Astrocyte (in vitro differentiated cells and primary cell): ENCODE measurements at regions not wholly inside any gene's neighbourhood (a gene's known extent, or its start where the extent isn't known, plus 50 kb on each side); places are given as distances from the start of the nearest gene placed in this dataset.

Source experiments
- DNase-seq: peaks from one replicate; pipeline ENCODE4 v3.0.0-alpha.2; 2010; ENCODE audit warnings: low read depth
- FAIRE-seq: peaks from 2 replicates; lab custom pipeline; 2011; peaks lifted over from hg19 to GRCh38; lab: Jason Lieb, UNC
- H2AFZ ChIP-seq: 2 replicates; pipeline ENCODE4 v1.6.0; 2012; ENCODE audit warnings: low read depth, low read length, inconsistent platforms
- H3K27ac ChIP-seq: 2 replicates; pipeline ENCODE4 v1.5.1; 2011; ENCODE audit warnings: low read depth, low read length, inconsistent platforms
- H3K27me3 ChIP-seq: 2 replicates; pipeline ENCODE4 v1.6.0; 2011; ENCODE audit warnings: low read length, inconsistent platforms; ENCODE audit not compliant: insufficient read depth
- H3K36me3 ChIP-seq: 2 replicates; pipeline ENCODE4 v1.5.1; 2011; ENCODE audit warnings: low read length, inconsistent platforms; ENCODE audit not compliant: insufficient read depth
- H3K4me1 ChIP-seq: 2 replicates; pipeline ENCODE4 v1.5.1; 2011; ENCODE audit warnings: low read length, inconsistent platforms; ENCODE audit not compliant: insufficient read depth
- H3K4me2 ChIP-seq: 2 replicates; pipeline ENCODE4 v1.6.0; 2012; ENCODE audit warnings: low read length, inconsistent platforms
- H3K4me3 ChIP-seq: 2 replicates; pipeline ENCODE4 v1.5.1; 2011; ENCODE audit warnings: low read depth, mild to moderate bottlenecking, low read length, inconsistent platforms; ENCODE audit not compliant: insufficient read depth
- H3K79me2 ChIP-seq: 2 replicates; pipeline ENCODE4 v1.6.0; 2012; ENCODE audit warnings: mild to moderate bottlenecking, low read length, inconsistent platforms; ENCODE audit not compliant: insufficient read depth
- H3K9ac ChIP-seq: 2 replicates; pipeline ENCODE4 v1.6.0; 2012; ENCODE audit warnings: mild to moderate bottlenecking, low read length, inconsistent platforms
- H3K9me3 ChIP-seq: 2 replicates; pipeline ENCODE4 v1.5.1; 2012; ENCODE audit warnings: low read depth, mild to moderate bottlenecking, low read length, inconsistent platforms; ENCODE audit not compliant: insufficient read depth
- H4K20me1 ChIP-seq: 2 replicates; pipeline ENCODE4 v1.6.0; 2012; ENCODE audit warnings: low read length, inconsistent platforms; ENCODE audit not compliant: insufficient read depth
- H3K27ac Mint-ChIP-seq: one replicate; pipeline ENCODE4 v1.8.0; 2021; ENCODE audit warnings: mild to moderate bottlenecking, mixed read lengths; ENCODE audit not compliant: unreplicated experiment
- H3K27me3 Mint-ChIP-seq: one replicate; pipeline ENCODE4 v1.8.0; 2021; ENCODE audit warnings: low read depth, mixed read lengths; ENCODE audit not compliant: unreplicated experiment
- H3K36me3 Mint-ChIP-seq: one replicate; pipeline ENCODE4 v1.8.0; 2021; ENCODE audit warnings: low read depth, mixed read lengths; ENCODE audit not compliant: unreplicated experiment
- H3K4me1 Mint-ChIP-seq: one replicate; pipeline ENCODE4 v1.8.0; 2021; ENCODE audit warnings: low read depth, mixed read lengths; ENCODE audit not compliant: unreplicated experiment
- H3K4me3 Mint-ChIP-seq: one replicate; pipeline ENCODE4 v1.8.0; 2021; ENCODE audit warnings: mild to moderate bottlenecking, moderate library complexity, mixed read lengths; ENCODE audit not compliant: unreplicated experiment
- H3K9me3 Mint-ChIP-seq: one replicate; pipeline ENCODE4 v1.8.0; 2021; ENCODE audit warnings: mild to moderate bottlenecking, mixed read lengths; ENCODE audit not compliant: unreplicated experiment
- EZH2 ChIP-seq: IDR thresholded peaks from 2 replicates; pipeline ENCODE4 v1.6.1; 2012; ENCODE audit warnings: mild to moderate bottlenecking, low read length, inconsistent platforms; ENCODE audit not compliant: insufficient read depth
- TF ChIP-seq, protein P1 (sequence below): IDR thresholded peaks from 2 replicates; pipeline ENCODE4 v1.5.1; 2011; ENCODE audit warnings: low read depth, mild to moderate bottlenecking, inconsistent platforms, low read length, moderate library complexity; ENCODE audit not compliant: insufficient read depth

DNA sequence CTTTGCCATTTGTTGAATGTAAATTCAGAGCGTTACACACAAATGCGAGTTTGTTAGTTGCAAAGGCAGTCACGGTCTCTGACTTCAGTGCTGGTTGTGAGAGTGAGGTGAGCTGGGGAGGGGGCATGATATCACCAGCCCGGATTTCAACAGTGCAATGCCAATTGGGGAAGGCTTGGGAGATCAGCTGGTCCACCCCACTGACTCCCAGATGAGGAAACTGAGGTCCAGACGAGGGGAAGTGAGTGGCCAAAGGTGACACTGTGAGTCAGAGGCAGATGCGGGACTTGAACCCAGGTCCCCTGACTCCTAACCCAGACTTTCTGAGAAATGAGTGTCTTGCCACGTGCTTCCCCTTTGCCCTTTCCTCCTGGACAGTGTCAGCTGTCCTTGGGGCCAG lies 62.1 kb downstream of the CEBPB start:
- peak overlapping the region; percentile 69 for H3K4me2 ChIP-seq
- H3K27ac Mint-ChIP-seq: no peak overlapping the region
- no peak overlapping the region for H2AFZ ChIP-seq
- H3K36me3 Mint-ChIP-seq: no peaks in the 10 kb centered on the region
- TF ChIP-seq EZH2: no peak
- TF ChIP-seq, protein P1, sequence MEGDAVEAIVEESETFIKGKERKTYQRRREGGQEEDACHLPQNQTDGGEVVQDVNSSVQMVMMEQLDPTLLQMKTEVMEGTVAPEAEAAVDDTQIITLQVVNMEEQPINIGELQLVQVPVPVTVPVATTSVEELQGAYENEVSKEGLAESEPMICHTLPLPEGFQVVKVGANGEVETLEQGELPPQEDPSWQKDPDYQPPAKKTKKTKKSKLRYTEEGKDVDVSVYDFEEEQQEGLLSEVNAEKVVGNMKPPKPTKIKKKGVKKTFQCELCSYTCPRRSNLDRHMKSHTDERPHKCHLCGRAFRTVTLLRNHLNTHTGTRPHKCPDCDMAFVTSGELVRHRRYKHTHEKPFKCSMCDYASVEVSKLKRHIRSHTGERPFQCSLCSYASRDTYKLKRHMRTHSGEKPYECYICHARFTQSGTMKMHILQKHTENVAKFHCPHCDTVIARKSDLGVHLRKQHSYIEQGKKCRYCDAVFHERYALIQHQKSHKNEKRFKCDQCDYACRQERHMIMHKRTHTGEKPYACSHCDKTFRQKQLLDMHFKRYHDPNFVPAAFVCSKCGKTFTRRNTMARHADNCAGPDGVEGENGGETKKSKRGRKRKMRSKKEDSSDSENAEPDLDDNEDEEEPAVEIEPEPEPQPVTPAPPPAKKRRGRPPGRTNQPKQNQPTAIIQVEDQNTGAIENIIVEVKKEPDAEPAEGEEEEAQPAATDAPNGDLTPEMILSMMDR: no peak
- no peak overlapping the region for H3K4me3 ChIP-seq
- no peak overlapping the region for H3K4me3 Mint-ChIP-seq
- H3K27me3 ChIP-seq: no peaks in the 10 kb centered on the region
- H3K4me1 Mint-ChIP-seq: peaks cover 7% of the 10 kb centered on the region
- DNase-seq (no peak), FAIRE-seq (no peak)
- H3K9me3 Mint-ChIP-seq: no peaks in the 10 kb centered on the region
- H4K20me1 ChIP-seq: no peaks in the 10 kb centered on the region
- no peak overlapping the region for H3K27ac ChIP-seq
- H3K9ac ChIP-seq: peak overlapping the region; percentile 4
- peaks cover 15% of the 10 kb centered on the region for H3K4me1 ChIP-seq
- H3K27me3 Mint-ChIP-seq: peaks cover 13% of the 10 kb centered on the region
- no peaks in the 10 kb centered on the region for H3K36me3 ChIP-seq
- H3K79me2 ChIP-seq: no peaks in the 10 kb centered on the region
- H3K9me3 ChIP-seq: no peaks in the 10 kb centered on the region

DNA sequence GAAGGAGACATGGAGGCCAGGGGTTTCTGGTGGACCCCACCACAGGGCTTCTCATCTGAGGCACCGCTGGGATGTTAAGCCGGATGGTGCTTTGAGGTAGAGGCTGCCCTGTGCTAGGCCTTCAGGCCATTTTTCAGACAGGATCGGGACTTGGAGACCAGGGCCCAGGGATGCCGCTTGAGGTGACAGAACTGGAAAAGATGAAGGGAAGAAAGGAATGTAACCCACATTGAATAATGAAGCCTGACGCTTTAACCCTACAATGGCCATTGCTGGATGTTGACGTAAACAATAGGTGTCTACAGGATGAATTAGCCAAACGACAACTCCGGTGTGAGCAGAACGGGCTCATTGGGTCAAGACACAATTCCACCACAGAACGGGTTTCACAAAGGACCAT lies 62.5 kb downstream of the CEBPB start:
- no peak overlapping the region for H3K27ac Mint-ChIP-seq
- H3K9me3 Mint-ChIP-seq: no peaks in the 10 kb centered on the region
- peaks cover 7% of the 10 kb centered on the region for H3K4me1 Mint-ChIP-seq
- Histone ChIP-seq H3K36me3 (no peaks in the 10 kb centered on the region), H3K27me3 (no peaks in the 10 kb centered on the region), H3K9me3 (no peaks in the 10 kb centered on the region), H3K9ac (no peak overlapping the region), H4K20me1 (no peaks in the 10 kb centered on the region), H3K27ac (no peak overlapping the region), H3K4me2 (no peak overlapping the region), H3K4me3 (no peak overlapping the region), H3K4me1 (peaks cover 11% of the 10 kb centered on the region), H2AFZ (no peak overlapping the region), H3K79me2 (no peaks in the 10 kb centered on the region)
- H3K36me3 Mint-ChIP-seq: no peaks in the 10 kb centered on the region
- H3K4me3 Mint-ChIP-seq: no peak overlapping the region
- FAIRE-seq (no peak), DNase-seq (no peak)
- TF ChIP-seq, protein P1: no peak
- no peak for TF ChIP-seq EZH2
- peaks cover 13% of the 10 kb centered on the region for H3K27me3 Mint-ChIP-seq

DNA sequence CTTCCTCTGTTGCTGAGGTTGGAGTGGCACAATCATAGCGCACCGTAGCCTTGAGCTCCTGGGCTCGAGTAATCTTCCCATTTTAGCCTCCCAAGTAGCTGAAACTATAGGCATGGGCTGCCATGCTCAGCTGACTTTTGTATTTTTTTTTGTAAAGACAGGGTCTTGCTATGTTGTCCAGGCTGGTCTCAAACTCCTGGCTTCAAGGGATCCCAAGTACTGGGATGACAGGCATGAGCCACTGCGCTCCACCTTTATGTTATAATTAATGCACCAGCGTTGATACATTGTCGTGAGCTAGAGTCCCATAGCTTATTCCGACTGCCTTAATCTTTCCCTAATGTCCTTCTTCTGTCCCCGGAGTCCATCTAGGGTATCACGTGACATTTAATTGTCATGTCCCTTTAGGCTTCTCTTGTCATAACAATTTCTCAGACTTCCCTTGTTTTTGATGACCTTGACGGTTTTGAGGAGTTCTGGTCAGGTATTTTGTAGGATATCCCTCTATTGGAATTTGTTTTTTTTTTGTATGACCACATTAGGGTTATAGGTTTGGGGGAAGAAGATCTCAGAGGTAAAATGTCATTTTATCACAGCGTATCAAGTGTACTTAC lies 63.9 kb downstream of the CEBPB start:
- H3K4me1 Mint-ChIP-seq: peaks cover 10% of the 10 kb centered on the region
- no peak overlapping the region for H3K4me2 ChIP-seq
- H3K9me3 ChIP-seq: no peaks in the 10 kb centered on the region
- TF ChIP-seq, protein P1: no peak
- no peak for TF ChIP-seq EZH2
- H3K27me3 ChIP-seq: no peaks in the 10 kb centered on the region
- no peak overlapping the region for H3K27ac Mint-ChIP-seq
- H3K9me3 Mint-ChIP-seq: no peaks in the 10 kb centered on the region
- H3K36me3 Mint-ChIP-seq: no peaks in the 10 kb centered on the region
- no peaks in the 10 kb centered on the region for H3K79me2 ChIP-seq
- H3K4me3 ChIP-seq: no peak overlapping the region
- no peak overlapping the region for H3K27ac ChIP-seq
- DNase-seq (no peak), FAIRE-seq (no peak)
- H3K9ac ChIP-seq: no peak overlapping the region
- peaks cover 6% of the 10 kb centered on the region for H3K27me3 Mint-ChIP-seq
- no peaks in the 10 kb centered on the region for H4K20me1 ChIP-seq
- H3K4me1 ChIP-seq: peaks cover 10% of the 10 kb centered on the region
- H3K4me3 Mint-ChIP-seq: no peak overlapping the region
- no peaks in the 10 kb centered on the region for H3K36me3 ChIP-seq
- H2AFZ ChIP-seq: no peak overlapping the region
